ENCODE measurements at regions not wholly inside any gene's neighbourhood (a gene's known extent, or its start where the extent isn't known, plus 50 kb on each side); places are given as distances from the start of the nearest gene placed in this dataset.

DNA sequence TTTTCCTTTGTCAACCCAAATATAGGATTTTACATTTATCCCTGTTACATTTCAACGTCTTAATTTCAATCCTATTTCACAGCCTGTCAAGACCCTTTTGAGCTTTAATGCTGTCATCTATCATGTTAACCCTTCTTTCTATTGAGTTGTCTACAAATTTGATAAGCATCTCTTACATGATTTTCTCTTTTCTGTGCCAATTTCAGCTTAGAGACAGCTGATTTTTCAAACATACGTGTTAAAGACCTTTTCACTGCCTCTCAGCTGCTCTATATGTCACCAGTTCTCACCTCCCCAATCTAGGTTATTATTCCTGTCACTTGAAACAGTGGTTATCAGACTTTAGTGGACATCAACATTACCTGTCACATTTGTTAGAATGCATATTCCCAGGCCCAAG lies 181.3 kb downstream of the GXYLT1 start:
- Histone ChIP-seq H3K4me1 (no peaks in the 10 kb centered on the region), H3K27me3 (no peaks in the 10 kb centered on the region), H3K4me3 (no peak overlapping the region), H3K9me3 (no peaks in the 10 kb centered on the region), H3K36me3 (no peaks in the 10 kb centered on the region), H3K27ac (no peak overlapping the region)
- TF ChIP-seq CTCF (IDR thresholded peaks at IDR 0.05) = no peak
- intact Hi-C loops (cut with DNase I) = no loop called here
- DNase-seq (ENCODE audit: low spot score in 2 of 2) = no peak

- Histone ChIP-seq H3K36me3 (no peaks in the 10 kb centered on the region), H3K27me3 (no peaks in the 10 kb centered on the region), H3K27ac (peak overlapping the region in 1 of 2 donors; percentile 43), H3K4me3 (no peak overlapping the region), H3K4me1 (peaks cover under 1% of the 10 kb centered on the region in 2 donors), H3K9me3 (no peaks in the 10 kb centered on the region)
- intact Hi-C loops (cut with DNase I) = no loop called here
- no peak for TF ChIP-seq CTCF (IDR thresholded peaks at IDR 0.05)
- no peak for DNase-seq (ENCODE audit: low spot score in 2 of 2)
Measured at GRCh38 chr12:41962171-41962572, 182.5 kb downstream of the GXYLT1 start.

DNA sequence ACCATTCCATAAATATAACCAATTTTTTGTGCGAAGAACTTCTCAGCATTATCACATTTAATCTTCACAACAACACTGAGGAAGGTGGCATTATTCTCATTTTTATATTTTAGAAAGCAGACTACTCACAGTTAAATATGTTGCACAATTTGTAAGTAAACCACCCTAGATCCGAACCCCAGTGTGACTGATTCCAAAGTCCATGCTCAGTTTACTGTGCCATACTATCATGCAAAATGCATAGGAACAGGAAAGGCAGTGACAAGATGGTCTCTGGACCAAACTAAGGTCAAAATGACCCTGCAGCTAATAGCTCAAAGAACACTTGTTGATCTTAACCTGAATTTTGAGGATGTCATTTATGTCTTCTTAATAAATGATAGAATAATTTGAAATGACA lies 185.4 kb downstream of the GXYLT1 start:
- no peak overlapping the region for H3K4me3 ChIP-seq
- no peak overlapping the region for H3K27ac ChIP-seq
- no peaks in the 10 kb centered on the region for H3K9me3 ChIP-seq
- TF ChIP-seq CTCF (IDR thresholded peaks at IDR 0.05) = no peak
- H3K4me1 ChIP-seq = peaks cover 6 to 12% of the 10 kb centered on the region in 2 donors
- no peak for DNase-seq (ENCODE audit: low spot score in 2 of 2)
- H3K36me3 ChIP-seq = no peaks in the 10 kb centered on the region
- H3K27me3 ChIP-seq = no peaks in the 10 kb centered on the region
- intact Hi-C loops (cut with DNase I) = no loop called here

DNA sequence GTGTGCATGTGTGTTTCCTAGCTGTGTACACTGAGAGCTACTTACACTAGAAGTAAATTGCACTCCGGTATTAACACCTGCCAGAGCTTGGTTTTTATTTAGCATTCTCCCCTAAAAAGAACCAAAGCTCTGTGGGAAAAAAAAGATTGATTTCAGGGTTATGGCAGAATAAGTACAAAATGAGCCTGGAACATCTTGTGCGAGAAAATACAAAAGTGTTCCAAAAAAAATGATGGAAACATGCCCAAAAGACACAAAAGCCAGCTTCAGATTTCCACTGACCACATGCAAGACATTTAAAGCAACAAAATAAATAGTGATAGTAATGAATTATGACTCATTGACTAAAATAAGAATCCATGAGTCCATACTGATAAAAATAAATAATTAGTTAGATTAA lies 188.3 kb downstream of the GXYLT1 start:
- no peak for DNase-seq (ENCODE audit: low spot score in 2 of 2)
- Histone ChIP-seq H3K27me3 (no peaks in the 10 kb centered on the region), H3K36me3 (no peaks in the 10 kb centered on the region), H3K9me3 (no peaks in the 10 kb centered on the region), H3K4me1 (peaks cover 6 to 12% of the 10 kb centered on the region in 2 donors), H3K27ac (peak overlapping the region; percentile 31 to 67), H3K4me3 (no peak overlapping the region)
- no peak for TF ChIP-seq CTCF (IDR thresholded peaks at IDR 0.05)
- intact Hi-C loops (cut with DNase I) = no loop called here

DNA sequence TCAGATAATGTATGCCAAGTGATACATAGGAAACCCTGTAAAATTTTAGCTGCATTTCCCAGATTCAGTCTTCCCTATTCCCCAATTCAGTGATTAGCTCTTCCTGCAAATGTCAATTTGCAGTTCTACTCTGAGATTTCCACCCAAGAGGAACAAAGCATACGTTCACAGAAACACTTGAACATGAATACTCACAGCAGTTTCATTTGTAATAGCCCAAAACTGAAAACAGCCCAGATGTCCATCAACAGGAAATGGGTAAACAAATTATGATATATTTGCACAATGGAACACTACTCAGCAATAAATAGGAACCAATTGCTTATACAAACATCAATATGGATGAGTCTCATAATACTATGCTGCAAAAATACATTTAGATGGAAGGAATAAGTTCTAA lies 194.2 kb downstream of the GXYLT1 start:
- TF ChIP-seq CTCF (IDR thresholded peaks at IDR 0.05) = no peak
- intact Hi-C loops (cut with DNase I) = no loop called here
- Histone ChIP-seq H3K36me3 (no peaks in the 10 kb centered on the region), H3K4me3 (no peak overlapping the region), H3K27me3 (no peaks in the 10 kb centered on the region), H3K9me3 (no peaks in the 10 kb centered on the region), H3K4me1 (peaks cover 0 to 3% of the 10 kb centered on the region in 2 donors), H3K27ac (no peak overlapping the region)
- no peak for DNase-seq (ENCODE audit: low spot score in 2 of 2)

DNA sequence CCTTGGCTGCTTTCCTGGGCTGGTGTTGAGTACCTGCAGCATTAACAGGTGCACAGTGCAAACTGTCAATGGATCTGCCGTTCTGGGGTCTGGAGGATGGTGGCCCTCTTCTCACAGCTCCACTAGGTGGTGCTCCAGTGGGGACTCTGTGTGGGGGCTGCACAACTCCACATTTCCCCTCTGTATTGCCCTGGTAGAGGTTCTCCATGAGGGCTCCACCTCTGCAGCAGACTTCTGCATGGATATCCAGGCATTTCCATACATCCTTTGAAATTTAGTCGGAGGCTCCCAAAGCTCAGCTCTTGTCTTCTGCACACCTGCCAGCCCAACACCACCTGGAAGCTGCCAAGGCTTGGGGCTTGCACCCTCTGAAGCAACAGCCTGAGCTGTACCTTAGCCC lies 198.6 kb downstream of the GXYLT1 start:
- no peak overlapping the region for H3K27ac ChIP-seq
- no peak for DNase-seq (ENCODE audit: low spot score in 2 of 2)
- no peaks in the 10 kb centered on the region for H3K9me3 ChIP-seq
- H3K27me3 ChIP-seq = no peaks in the 10 kb centered on the region
- H3K36me3 ChIP-seq = no peaks in the 10 kb centered on the region
- H3K4me1 ChIP-seq = no peaks in the 10 kb centered on the region
- no peak overlapping the region for H3K4me3 ChIP-seq
- intact Hi-C loops (cut with DNase I) = no loop called here
- TF ChIP-seq CTCF (IDR thresholded peaks at IDR 0.05) = no peak

Data from ascending aorta (tissue), 2 donors.